Gastroesophageal sphincter (tissue), 3 donors: ENCODE measurements at regions not wholly inside any gene's neighbourhood (a gene's known extent, or its start where the extent isn't known, plus 50 kb on each side); places are given as distances from the start of the nearest gene placed in this dataset.

Experiments used
- EP300 ChIP-seq: sonication (generic); formaldehyde crosslinking; IDR thresholded peaks from one replicate; pipeline ENCODE4 v1.6.1; 2017; ENCODE audit warnings: antibody characterized with exemption, mild to moderate bottlenecking
- POLR2A ChIP-seq, 2 donors: fragments of 450-650 bp; IDR thresholded peaks; one replicate each; pipeline ENCODE4 v1.6.1; 2017; ENCODE audit warnings: antibody characterized with exemption in 2 of 2, mild to moderate bottlenecking in 2 of 2, moderate library complexity in 1 of 2
- POLR2AphosphoS5 ChIP-seq: sonication (generic); formaldehyde crosslinking; IDR thresholded peaks from one replicate; pipeline ENCODE4 v1.6.1; 2017; ENCODE audit warnings: antibody characterized with exemption
- TF ChIP-seq, protein P1 (sequence below), 4 experiments: fragments of 200-600 bp in 2 of 4; fragments of 450-650 bp in 2 of 4; sonication (generic) in 1 of 4; IDR thresholded peaks; one replicate each; pipeline ENCODE4 v1.5.1; 2017 to 2019; ENCODE audit warnings: antibody characterized with exemption in 4 of 4, mild to moderate bottlenecking in 2 of 4, moderate library complexity in 2 of 4

DNA sequence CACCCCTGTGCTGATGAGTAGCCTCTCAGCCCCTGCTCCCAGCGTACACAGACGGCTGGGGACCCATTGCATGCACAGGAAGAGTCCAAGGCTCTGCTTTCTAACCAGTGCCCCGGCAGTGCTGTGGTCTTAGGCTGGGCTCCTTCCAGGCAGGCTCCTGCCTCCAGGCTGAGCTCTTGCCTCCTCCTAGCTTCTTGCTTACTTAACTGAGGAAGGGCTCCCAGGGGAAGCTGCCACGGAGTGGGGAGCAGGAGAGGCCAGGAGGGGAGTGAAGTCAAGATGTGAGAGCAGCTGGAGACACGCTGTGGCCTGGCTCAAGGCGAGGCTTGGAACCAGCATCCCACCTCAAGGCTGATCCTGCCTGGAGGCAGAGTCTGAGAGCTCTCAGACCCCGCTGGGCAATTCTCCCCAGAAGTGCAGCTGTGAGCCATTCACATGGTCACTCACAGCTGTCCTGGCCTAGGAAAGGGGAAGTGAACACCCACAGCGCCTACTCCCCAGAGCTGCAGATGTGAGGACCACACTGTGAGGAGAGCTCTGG, 141.0 kb downstream of the TBXT start:
- TF ChIP-seq, protein P1, sequence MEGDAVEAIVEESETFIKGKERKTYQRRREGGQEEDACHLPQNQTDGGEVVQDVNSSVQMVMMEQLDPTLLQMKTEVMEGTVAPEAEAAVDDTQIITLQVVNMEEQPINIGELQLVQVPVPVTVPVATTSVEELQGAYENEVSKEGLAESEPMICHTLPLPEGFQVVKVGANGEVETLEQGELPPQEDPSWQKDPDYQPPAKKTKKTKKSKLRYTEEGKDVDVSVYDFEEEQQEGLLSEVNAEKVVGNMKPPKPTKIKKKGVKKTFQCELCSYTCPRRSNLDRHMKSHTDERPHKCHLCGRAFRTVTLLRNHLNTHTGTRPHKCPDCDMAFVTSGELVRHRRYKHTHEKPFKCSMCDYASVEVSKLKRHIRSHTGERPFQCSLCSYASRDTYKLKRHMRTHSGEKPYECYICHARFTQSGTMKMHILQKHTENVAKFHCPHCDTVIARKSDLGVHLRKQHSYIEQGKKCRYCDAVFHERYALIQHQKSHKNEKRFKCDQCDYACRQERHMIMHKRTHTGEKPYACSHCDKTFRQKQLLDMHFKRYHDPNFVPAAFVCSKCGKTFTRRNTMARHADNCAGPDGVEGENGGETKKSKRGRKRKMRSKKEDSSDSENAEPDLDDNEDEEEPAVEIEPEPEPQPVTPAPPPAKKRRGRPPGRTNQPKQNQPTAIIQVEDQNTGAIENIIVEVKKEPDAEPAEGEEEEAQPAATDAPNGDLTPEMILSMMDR (IDR thresholded peaks at IDR 0.05): no peak
- TF ChIP-seq POLR2A (IDR thresholded peaks at IDR 0.05): no peak
- TF ChIP-seq POLR2AphosphoS5: no peak
- TF ChIP-seq EP300: no peak
